KMS-11 (cell line): ENCODE measurements at regions not wholly inside any gene's neighbourhood (a gene's known extent, or its start where the extent isn't known, plus 50 kb on each side); places are given as distances from the start of the nearest gene placed in this dataset.

ENCODE experiments used
- H2AFZ ChIP-seq: fragments of 200-600 bp; sonication (generic); 2 replicates; pipeline ENCODE4 v1.6.1; 2016; ENCODE audit warnings: antibody characterized with exemption, mixed run types, low read depth
- H3K27ac ChIP-seq: fragments of 200-600 bp; sonication (generic); 2 replicates; pipeline ENCODE4 v1.6.1; 2016; ENCODE audit warnings: mild to moderate bottlenecking, mixed run types
- H3K27me3 ChIP-seq: fragments of 200-600 bp; sonication (generic); 2 replicates; pipeline ENCODE4 v1.6.1; 2017; ENCODE audit warnings: mild to moderate bottlenecking, low read depth, mixed run types, moderate library complexity; ENCODE audit not compliant: insufficient read depth
- H3K36me3 ChIP-seq: fragments of 200-600 bp; sonication (generic); 2 replicates; pipeline ENCODE4 v1.6.1; 2017; ENCODE audit warnings: mild to moderate bottlenecking, mixed run types; ENCODE audit not compliant: insufficient read depth
- H3K4me1 ChIP-seq: fragments of 200-600 bp; sonication (generic); 2 replicates; pipeline ENCODE4 v1.6.1; 2016; ENCODE audit warnings: mild to moderate bottlenecking, low read depth, mixed run types; ENCODE audit not compliant: poor library complexity, severe bottlenecking
- H3K4me2 ChIP-seq: fragments of 200-600 bp; sonication (generic); 2 replicates; pipeline ENCODE4 v1.7.0; 2016; ENCODE audit warnings: mild to moderate bottlenecking, mixed run types
- H3K4me3 ChIP-seq: fragments of 200-600 bp; sonication (generic); IDR thresholded peaks from 2 replicates; pipeline ENCODE4 v1.6.1; 2017; ENCODE audit warnings: low read depth, low read length, mixed read lengths; ENCODE audit not compliant: insufficient read depth
- H3K79me2 ChIP-seq: fragments of 200-600 bp; sonication (generic); 2 replicates; pipeline ENCODE4 v1.6.1; 2016; ENCODE audit warnings: low read depth, mixed run types; ENCODE audit not compliant: insufficient read depth
- H3K9ac ChIP-seq: fragments of 200-600 bp; sonication (generic); 2 replicates; pipeline ENCODE4 v1.6.1; 2016; ENCODE audit warnings: mild to moderate bottlenecking, mixed run types
- H4K20me1 ChIP-seq: fragments of 200-600 bp; sonication (generic); 2 replicates; pipeline ENCODE4 v1.6.1; 2016; ENCODE audit warnings: mild to moderate bottlenecking, mixed run types; ENCODE audit not compliant: insufficient read depth
- CTCF ChIP-seq: fragments of 200-600 bp; sonication (generic); conservative IDR thresholded peaks from 2 replicates; pipeline ENCODE4 v1.6.1; 2017; ENCODE audit warnings: low read depth, mild to moderate bottlenecking, antibody characterized with exemption, low read length, moderate library complexity, mixed read lengths

DNA sequence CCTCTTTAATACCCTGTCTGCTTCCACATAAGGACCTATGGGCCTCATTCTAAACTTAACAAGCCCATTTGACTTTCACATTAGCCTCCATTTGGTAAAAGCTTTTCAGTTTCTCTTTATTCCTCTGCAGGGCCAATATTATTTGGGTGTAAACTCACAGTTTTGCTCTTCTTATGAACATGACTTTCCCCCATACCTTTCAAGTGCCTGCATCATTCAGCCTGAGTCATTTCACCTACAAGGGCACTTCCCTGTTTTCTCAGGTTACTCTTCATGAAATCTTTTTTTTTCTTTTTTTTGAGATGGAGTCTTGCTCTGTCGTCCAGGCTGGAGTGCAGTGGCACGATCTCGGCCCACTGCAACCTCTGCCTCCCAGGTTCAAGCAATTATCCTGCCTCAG lies 1258.1 kb upstream of the CELF2 start:
- TF ChIP-seq CTCF = no peak
- H3K27ac ChIP-seq = no peak overlapping the region
- no peaks in the 10 kb centered on the region for H3K36me3 ChIP-seq
- no peak overlapping the region for H3K9ac ChIP-seq
- no peaks in the 10 kb centered on the region for H4K20me1 ChIP-seq
- H3K4me3 ChIP-seq = no peak overlapping the region
- H3K4me1 ChIP-seq = no peaks in the 10 kb centered on the region
- H3K79me2 ChIP-seq = no peaks in the 10 kb centered on the region
- H2AFZ ChIP-seq = no peak overlapping the region
- no peaks in the 10 kb centered on the region for H3K27me3 ChIP-seq
- H3K4me2 ChIP-seq = no peak overlapping the region

DNA sequence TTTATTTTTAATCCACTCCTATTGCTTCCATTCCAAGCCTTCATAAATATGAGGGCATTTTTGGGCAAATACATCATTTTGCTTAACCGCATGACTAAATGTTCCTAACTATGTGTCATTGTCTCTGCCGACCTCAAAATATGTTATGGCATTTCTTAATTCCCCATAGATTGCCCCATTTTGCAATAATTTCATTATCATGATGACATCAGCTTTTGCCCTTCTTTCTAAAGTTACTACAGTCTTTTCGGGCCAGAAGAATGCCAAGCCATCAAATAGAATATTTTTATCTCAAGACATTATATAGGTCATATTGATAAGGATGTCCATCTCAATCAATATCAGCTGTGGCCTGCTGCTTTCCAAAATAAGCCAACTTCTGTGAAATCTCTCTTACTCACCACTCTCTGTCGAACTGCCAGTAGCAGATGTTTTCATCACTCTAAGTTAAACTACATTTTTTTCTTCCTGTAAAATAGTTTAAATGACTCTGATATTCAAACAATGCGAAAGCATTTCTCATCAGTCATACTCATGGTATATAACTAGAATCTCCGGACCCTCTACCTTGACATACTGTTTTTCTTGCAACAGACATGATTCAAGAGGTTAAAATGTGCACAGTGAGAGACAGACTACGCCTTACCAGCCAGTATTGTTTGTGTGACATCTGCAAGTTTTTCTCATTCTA lies 1254.6 kb upstream of the CELF2 start:
- H3K36me3 ChIP-seq = no peaks in the 10 kb centered on the region
- no peaks in the 10 kb centered on the region for H4K20me1 ChIP-seq
- no peaks in the 10 kb centered on the region for H3K27me3 ChIP-seq
- no peak overlapping the region for H2AFZ ChIP-seq
- H3K4me3 ChIP-seq = no peak overlapping the region
- no peak overlapping the region for H3K9ac ChIP-seq
- no peaks in the 10 kb centered on the region for H3K4me1 ChIP-seq
- no peak overlapping the region for H3K27ac ChIP-seq
- H3K4me2 ChIP-seq = no peak overlapping the region
- no peaks in the 10 kb centered on the region for H3K79me2 ChIP-seq
- no peak for TF ChIP-seq CTCF

DNA sequence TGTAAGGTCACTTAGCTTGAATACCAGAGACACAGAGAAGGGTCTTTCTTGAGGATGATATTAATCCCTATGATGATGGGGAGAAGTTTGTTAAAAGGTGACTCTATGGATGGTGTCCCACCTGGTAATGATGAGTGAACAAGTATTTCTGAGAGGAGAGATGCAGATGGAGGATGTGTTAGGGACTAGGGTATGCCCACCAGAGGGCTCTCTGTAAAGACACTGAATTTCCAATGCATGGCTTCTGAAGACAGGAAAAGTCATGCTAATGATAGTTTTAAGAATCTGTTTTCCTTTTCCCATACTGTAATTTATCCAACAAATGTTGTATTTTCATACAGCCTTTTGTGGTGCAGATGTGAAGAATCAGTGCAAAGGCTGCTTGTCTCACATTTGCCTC lies 1250.9 kb upstream of the CELF2 start:
- TF ChIP-seq CTCF = no peak
- H3K9ac ChIP-seq = no peak overlapping the region
- no peak overlapping the region for H3K4me2 ChIP-seq
- H3K36me3 ChIP-seq = no peaks in the 10 kb centered on the region
- H3K27ac ChIP-seq = no peak overlapping the region
- H4K20me1 ChIP-seq = no peaks in the 10 kb centered on the region
- H3K4me1 ChIP-seq = no peaks in the 10 kb centered on the region
- H3K4me3 ChIP-seq = no peak overlapping the region
- H3K27me3 ChIP-seq = no peaks in the 10 kb centered on the region
- no peak overlapping the region for H2AFZ ChIP-seq
- H3K79me2 ChIP-seq = no peaks in the 10 kb centered on the region

DNA sequence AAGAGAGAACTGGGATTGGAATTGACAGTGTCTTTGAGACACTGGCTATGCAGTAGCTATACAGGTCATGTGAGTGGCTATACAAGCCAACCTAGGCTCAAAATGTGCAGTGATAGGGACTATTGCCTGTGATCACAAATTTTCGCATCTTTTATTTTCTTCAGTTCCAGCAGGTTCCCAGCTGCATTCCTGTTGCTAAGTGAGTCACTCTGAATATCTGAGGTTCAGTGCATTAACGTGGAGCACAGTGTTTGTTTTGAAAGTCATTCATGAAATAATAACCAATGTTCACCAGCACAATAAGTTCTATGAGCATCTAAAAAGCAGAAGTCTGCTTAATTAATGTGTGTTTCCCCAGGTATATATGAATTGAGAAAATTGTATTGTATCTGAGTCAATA lies 1236.0 kb upstream of the CELF2 start:
- no peak overlapping the region for H3K9ac ChIP-seq

More for the DNA sequence above, 1236.0 kb upstream of the CELF2 start:
- Histone ChIP-seq H3K27ac (no peak overlapping the region), H3K36me3 (no peaks in the 10 kb centered on the region), H3K4me3 (no peak overlapping the region), H3K79me2 (no peaks in the 10 kb centered on the region), H2AFZ (no peak overlapping the region), H3K4me2 (no peak overlapping the region), H4K20me1 (no peaks in the 10 kb centered on the region), H3K27me3 (no peaks in the 10 kb centered on the region), H3K4me1 (no peaks in the 10 kb centered on the region)
- no peak for TF ChIP-seq CTCF
